ENCODE measurements at regions not wholly inside any gene's neighbourhood (a gene's known extent, or its start where the extent isn't known, plus 50 kb on each side); places are given as distances from the start of the nearest gene placed in this dataset.

DNA sequence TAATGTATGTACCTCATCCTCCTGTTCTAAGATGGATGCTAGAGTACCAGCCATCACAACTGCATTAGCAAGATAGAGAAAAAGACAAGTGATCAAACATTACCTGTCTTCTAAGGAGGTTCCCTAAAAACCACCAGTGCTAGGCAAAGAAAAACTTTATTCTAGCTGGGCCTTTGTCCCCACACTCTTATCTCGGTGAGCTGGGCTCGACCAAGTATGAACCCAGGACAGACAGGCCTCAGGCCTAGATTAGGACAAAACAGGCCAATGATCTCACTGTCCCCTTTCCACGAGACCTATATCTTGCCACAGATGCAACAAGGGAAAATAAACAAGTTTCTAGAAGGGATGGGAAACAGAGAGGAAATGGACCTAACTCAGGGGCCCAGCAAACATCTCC is 127.6 kb upstream of the PKDCC start (continued):
- TF ChIP-seq, protein P1, sequence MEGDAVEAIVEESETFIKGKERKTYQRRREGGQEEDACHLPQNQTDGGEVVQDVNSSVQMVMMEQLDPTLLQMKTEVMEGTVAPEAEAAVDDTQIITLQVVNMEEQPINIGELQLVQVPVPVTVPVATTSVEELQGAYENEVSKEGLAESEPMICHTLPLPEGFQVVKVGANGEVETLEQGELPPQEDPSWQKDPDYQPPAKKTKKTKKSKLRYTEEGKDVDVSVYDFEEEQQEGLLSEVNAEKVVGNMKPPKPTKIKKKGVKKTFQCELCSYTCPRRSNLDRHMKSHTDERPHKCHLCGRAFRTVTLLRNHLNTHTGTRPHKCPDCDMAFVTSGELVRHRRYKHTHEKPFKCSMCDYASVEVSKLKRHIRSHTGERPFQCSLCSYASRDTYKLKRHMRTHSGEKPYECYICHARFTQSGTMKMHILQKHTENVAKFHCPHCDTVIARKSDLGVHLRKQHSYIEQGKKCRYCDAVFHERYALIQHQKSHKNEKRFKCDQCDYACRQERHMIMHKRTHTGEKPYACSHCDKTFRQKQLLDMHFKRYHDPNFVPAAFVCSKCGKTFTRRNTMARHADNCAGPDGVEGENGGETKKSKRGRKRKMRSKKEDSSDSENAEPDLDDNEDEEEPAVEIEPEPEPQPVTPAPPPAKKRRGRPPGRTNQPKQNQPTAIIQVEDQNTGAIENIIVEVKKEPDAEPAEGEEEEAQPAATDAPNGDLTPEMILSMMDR (IDR thresholded peaks at IDR 0.05 in 2 of 3, conservative IDR thresholded peaks at IDR 0.05 in 1 of 3; ENCODE audit: control insufficient read depth in 2 of 3, extremely low read depth in 1 of 3, insufficient read depth in 1 of 3, low read depth in 3 of 3, low read length in 3 of 3) = no peak
- no peak for TF ChIP-seq WRNIP1 (IDR thresholded peaks at IDR 0.05; ENCODE audit: borderline replicate concordance, low read depth, low read length)
- TF ChIP-seq GABPA (IDR thresholded peaks at IDR 0.05; ENCODE audit: low read depth) = no peak
- TF ChIP-seq ATF7 (IDR thresholded peaks at IDR 0.05; ENCODE audit: low read depth) = no peak
- no peak for TF ChIP-seq NFYB (IDR thresholded peaks at IDR 0.05; ENCODE audit: insufficient read depth, low read depth, low read length)
- no peak for TF ChIP-seq NR2C1 (IDR thresholded peaks at IDR 0.05)
- no peak for TF ChIP-seq SREBF1 (IDR thresholded peaks at IDR 0.05; ENCODE audit: low read length)
- TF ChIP-seq KAT2A (conservative IDR thresholded peaks at IDR 0.05; ENCODE audit: control insufficient read depth, low read depth, low read length) = no peak

DNA sequence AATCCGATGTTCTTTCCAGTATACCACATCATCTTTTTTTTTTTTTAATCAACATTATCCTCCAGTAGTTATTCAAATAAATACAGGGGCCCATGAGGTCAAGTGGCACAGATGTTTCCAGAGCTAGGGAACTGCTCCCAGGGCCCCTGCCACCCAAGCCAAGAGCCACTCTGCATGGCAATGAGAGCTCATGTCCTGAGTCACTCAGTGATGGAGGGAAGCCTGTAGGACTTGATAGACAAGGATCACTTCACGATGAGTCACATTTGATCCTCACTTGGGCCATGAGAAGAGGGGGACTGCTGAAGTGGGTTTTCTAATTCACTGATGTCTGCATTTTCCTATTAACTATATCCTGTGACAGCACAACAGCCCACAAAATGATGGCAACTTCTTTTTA is 127.0 kb upstream of the PKDCC start:
- intact Hi-C loops (cut with micrococcal nuclease; ENCODE audit: unreplicated experiment) = no loop called here
- BruUV-seq (replicated peaks) = no TSS peak
- ChIA-PET RAD21 (ENCODE audit: unreplicated experiment) (interaction anchor here (0.6 kb wide), 1 partner anchor 51 kb away, joined by 3 read pairs; no protein-coding TSS in a partner anchor), SMC1A (ENCODE audit: uncharacterized antibody, unreplicated experiment) (interaction anchor here (0.6 to 0.7 kb wide), 4 partner anchors 14 to 383 kb away, joined by 3 read pairs; no protein-coding TSS in a partner anchor), CTCF (no interaction called here), POLR2A (interaction anchor here (0.5 to 0.7 kb wide), 3 partner anchors 30 to 240 kb away, joined by 3 to 7 read pairs (median 3); no protein-coding TSS in a partner anchor)
- Histone ChIP-seq H4K20me1 (ENCODE audit: control insufficient read depth, insufficient read depth) (no peaks in the 10 kb centered on the region), H3K9me3 (replicated peaks; ENCODE audit: control insufficient read depth, insufficient read depth, low read length) (peaks cover 5% of the 10 kb centered on the region), H2AFZ (ENCODE audit: control insufficient read depth, low read depth, low read length) (no peak overlapping the region), H3K4me2 (ENCODE audit: control insufficient read depth, insufficient read depth) (no peak overlapping the region), H3K27ac (ENCODE audit: control insufficient read depth, insufficient read depth) (no peak overlapping the region), H3K27me3 (replicated peaks in 1 of 2; ENCODE audit: control insufficient read depth in 2 of 2, insufficient read depth in 2 of 2, low read length in 1 of 2) (no peaks in the 10 kb centered on the region), H3K4me1 (ENCODE audit: control insufficient read depth, insufficient read depth, low read length) (no peaks in the 10 kb centered on the region), H3K9ac (ENCODE audit: control insufficient read depth, insufficient read depth, low read length) (no peak overlapping the region), H3K4me3 (no peak overlapping the region), H3K79me2 (ENCODE audit: control insufficient read depth, insufficient read depth, low read length) (no peaks in the 10 kb centered on the region), H3K36me3 (ENCODE audit: control insufficient read depth in 2 of 2, insufficient read depth in 2 of 2, low read length in 1 of 2) (no peaks in the 10 kb centered on the region)
- FAIRE-seq = no peak
- in situ Hi-C loops (cut with MboI) = no loop called here
- no peak for ATAC-seq
- DNase-seq (ENCODE audit: low read depth, low spot score) = no peak
- TF ChIP-seq ZSCAN29 (IDR thresholded peaks at IDR 0.05) (no peak), IRF4 (IDR thresholded peaks at IDR 0.05; ENCODE audit: low read depth, low read length) (no peak), CBX5 (IDR thresholded peaks at IDR 0.05; ENCODE audit: low read depth) (no peak), EED (IDR thresholded peaks at IDR 0.05; ENCODE audit: low read depth) (no peak), ZNF384 (IDR thresholded peaks at IDR 0.05; ENCODE audit: borderline replicate concordance, low read depth, low read length) (no peak), SUZ12 (IDR thresholded peaks at IDR 0.05; ENCODE audit: unreplicated experiment) (no peak), SMAD1 (IDR thresholded peaks at IDR 0.05; ENCODE audit: low read depth, partially characterized antibody) (no peak), EGR1 (IDR thresholded peaks at IDR 0.05; ENCODE audit: borderline replicate concordance in 1 of 2, low read depth in 2 of 2, low read length in 2 of 2) (no peak), CHD1 (IDR thresholded peaks at IDR 0.05; ENCODE audit: low read depth, low read length) (no peak), BMI1 (IDR thresholded peaks at IDR 0.05; ENCODE audit: borderline replicate concordance) (no peak)
- WGBS (ENCODE audit: insufficient coverage, insufficient replicate concordance, low lambda C conversion rate, missing lambda C conversion rate) = 19% methylated on average over 2 of the region's 2 CpGs

Measured in GM12878 (cell line).